HG02623 (cell line): ENCODE measurements at regions not wholly inside any gene's neighbourhood (a gene's known extent, or its start where the extent isn't known, plus 50 kb on each side); places are given as distances from the start of the nearest gene placed in this dataset.

Source experiments
- ATAC-seq: cut with Tn5 transposase; IDR thresholded peaks from one replicate; pipeline ENCODE4 v1.9.1; 2021; ENCODE audit warnings: moderate library complexity; ENCODE audit not compliant: unreplicated experiment

GRCh38 chr22:49115197-49115596, 712.5 kb downstream of the BRD1 start:
- no peak for ATAC-seq

DNA sequence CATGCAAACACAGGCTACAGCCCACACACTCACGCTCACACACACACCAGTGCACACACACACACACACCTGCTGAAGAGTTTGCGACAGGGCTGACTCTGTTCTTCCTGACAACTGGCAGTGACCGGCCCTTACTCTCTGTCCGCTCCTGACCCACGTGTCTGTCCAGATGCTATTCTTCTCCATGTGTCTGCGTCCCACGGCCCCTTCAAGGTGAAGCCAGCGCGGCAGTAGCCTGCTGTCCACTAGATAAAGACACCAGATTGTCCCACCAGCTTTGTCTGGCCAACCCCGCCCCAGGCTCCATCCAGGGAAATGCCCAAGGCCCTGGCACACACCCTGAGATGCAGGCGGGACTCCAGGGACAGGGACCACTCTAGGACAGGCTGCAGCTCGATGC, 713.9 kb downstream of the BRD1 start:
- ATAC-seq: no peak

DNA sequence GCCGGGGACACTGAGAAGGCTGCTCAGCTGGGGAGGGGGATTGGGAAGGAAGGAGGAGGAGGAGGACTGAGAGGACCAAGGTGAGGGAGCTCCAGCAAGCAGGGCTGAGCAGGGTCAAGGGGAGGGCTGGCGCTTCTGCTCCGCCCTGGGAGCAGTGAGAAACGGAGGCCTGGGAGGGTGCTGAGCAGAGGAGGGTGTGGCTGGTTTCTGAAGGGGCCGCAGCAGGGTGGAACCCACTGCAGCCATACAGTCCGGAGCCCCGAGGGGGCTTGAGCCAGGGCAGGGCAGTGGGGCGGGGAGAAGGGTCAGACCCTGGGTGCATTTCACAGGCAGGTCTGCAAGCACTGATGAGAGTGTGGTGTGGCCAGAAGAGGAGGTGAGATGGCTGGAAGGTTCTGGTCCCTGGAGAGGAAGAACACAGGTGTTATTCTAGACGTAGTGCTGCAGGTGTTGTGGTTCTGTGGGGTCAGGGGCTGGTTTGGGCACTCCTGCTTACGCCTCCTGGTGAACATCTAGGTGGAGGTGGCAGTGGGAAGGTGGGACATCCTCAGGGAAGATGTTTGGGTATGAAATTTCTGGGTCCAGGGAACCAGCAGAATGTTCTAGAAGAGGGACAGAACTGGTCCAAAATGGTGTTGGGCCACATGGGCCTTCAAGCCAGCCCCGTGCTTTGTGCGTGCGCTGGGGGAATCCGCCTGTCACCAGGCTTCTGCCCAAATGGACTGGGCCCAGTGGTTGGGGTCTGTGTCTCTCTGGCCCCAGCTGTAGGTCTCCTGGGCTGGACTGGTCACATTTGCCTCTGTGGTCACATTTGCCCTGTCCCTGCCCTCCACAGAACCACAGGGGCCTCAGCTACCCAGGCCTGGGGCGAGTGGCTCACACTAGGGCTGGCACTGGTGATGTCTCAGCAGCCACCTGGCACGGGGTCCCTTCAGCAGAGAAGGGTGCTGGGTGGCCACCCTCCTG, 714.7 kb downstream of the BRD1 start:
- ATAC-seq: no peak

- ATAC-seq: no peak
Measured at GRCh38 chr22:49112176-49112575, 715.5 kb downstream of the BRD1 start.

DNA sequence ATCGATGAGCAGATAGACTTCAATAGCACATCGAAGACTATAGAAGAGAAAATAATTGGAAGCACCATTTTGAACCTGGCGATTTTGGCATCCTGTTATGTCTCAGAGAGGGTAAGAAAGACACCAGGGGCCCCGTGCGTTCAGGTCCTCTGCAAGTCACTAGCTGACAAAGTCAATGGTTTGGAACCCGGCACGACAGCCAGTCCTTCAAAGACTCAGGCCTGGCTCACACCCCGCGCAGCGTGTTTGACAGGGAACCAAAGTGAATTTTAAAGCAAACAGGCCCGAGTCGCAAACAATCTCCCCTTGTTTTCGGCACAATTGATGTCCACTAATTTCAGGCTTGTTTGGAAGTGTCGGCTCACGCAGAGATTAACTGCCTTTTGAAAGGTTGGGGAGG, 716.6 kb downstream of the BRD1 start:
- ATAC-seq: no peak

DNA sequence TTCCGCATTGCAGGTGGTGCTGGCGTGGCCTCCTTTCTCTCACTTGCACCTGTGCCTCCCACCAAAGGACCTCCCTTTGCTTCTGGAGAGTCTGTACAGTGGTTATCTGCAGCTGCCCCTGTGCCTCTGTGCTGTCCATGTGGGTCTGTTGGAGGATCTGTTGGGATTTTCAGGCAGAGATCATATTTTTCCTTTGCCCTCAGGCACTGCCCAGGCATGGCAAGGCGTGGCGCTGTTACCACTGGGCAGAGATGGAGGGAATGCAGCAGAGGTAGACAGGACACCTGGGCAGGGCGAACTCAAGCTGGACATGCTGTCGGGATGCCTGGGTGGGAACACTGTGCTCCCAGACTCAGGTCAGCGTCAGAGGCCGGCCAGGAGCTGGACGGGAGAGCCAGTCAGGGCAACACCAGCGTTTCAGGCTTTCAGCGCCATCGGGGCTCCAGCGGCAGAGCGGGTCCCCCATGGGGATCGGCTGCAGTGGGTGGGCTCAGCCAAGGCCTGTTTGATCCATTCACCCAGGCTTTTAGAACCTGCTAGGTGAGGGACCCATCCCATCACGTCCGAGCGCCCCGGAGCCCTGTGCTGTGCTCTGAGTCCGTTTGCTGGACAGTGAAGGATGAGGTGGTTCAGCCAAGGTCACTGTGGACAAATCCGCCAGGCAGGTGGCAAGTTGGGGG, 718.9 kb downstream of the BRD1 start:
- no peak for ATAC-seq

DNA sequence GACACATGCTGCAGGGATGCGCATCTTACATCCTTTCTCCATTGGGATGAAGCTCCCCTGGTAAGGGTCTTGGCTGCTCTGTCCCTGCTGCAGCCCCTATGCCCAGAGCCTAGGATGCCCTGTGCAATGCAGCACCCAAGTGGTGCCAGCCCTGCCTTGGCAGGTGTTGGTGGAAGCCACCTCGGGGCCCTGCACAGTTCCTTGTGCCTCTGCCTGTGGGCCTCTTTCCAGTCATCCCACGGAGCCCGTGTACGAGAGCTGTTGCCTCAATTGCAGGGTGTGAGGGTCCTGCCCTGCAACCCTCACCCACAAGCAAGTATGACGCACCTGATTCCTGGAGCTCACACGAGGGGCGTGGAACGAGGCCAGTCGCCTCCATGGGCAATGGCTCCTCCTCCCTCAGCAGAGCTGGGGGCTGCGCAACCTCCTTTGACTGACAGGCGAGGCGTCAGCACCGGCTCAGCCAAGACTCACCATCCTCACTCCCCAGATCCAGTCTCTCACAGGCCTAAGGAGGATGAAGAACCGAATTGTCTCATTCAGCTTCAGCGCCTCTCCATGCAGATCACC, 719.6 kb downstream of the BRD1 start:
- ATAC-seq: no peak

- ATAC-seq: no peak
Measured at GRCh38 chr22:49107561-49107960, 720.1 kb downstream of the BRD1 start.

GRCh38 chr22:49106842-49107152, 720.9 kb downstream of the BRD1 start:
- no peak for ATAC-seq

DNA sequence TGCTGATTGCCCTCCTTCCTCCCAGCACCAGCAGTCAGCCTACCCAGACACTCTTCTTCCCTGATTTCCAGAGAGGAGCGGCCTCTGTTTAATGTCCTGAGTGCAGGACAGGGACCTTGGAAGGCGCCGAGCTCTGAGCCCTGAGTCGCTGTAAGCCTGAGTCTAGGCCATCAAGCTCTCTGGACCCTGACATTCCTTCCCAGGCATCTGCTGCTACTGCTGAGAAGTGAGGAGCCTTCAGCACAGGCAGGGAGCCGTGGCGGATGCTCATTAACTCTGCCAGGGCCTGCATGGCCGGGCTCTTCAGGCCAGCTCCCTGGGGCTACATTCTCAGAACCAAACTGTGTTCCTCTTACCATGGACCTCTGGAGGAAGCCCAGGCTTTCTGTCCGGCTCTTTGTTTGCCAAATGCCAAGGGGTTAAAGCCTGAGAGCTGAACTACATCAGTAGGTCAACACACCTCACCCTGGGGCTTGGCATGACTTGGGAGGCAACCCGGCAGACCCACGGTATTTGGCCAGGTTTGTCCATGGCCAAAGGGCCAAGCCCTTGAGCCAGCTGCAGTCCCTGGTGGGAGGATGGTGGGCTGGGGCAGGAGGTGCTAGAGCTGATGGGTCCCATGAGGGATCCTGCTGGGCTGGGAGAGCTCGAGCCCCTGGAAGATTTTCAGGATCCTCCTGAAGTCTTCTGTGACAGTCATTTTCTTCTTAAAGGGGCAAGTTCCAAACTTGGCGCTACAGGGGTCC, 721.4 kb downstream of the BRD1 start:
- no peak for ATAC-seq

- no peak for ATAC-seq
Measured at GRCh38 chr22:49104434-49104833, 723.2 kb downstream of the BRD1 start.

DNA sequence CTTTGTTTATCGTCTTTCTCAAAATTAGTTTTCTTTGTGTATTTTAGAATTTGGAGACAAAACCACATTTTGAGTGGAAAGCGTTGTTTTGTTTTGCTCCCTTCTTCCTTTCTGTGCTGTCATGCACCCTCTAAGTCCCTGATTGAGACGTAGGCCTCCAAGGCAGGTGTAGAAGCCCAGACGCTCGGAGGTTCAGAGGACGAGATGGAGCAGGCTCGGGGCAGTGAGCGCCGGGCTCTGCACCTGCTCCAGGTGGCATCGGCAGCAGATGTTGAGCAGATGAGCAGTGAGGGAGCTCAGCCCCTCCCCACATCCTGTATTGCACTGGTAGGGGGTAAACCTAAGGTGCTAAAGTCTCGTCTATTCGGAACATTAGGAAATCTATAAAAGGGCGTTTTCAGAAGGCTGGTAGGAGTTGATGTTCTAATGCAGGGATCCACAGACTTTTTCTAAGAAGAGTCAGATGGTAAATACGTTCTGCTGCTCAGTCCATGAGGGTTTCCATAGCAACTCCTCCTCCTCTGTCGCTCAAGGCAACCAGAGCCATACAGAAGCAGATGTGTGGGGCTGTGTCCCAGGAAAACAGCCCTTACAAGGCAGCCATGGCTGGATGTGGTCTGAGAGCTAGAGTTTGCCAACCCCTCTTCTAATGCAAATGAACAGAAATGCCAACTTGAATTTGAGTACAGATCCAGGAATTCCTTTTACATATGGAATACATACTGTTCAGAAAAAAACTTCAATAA, 724.2 kb downstream of the BRD1 start:
- no peak for ATAC-seq

DNA sequence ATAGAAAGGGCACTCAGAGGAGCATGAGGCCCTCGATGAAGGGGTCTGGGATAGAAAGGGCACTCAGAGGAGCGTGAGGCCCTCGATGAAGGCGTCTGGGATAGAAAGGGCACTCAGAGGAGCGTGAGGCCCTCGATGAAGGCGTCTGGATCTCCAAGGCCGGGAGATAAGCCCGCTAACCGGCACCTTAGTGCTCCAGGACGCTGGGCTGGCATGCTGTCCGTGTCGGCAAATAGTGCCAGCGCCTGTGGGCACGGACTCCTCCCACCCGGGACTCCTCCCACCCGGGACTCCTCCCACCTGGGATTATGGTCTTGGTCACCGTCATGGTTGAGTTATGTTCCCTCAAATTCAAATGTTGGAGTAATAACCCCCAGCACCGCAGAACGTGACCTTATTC, 725.3 kb downstream of the BRD1 start:
- ATAC-seq: no peak

GRCh38 chr22:49101873-49102272, 725.8 kb downstream of the BRD1 start:
- ATAC-seq: no peak

DNA sequence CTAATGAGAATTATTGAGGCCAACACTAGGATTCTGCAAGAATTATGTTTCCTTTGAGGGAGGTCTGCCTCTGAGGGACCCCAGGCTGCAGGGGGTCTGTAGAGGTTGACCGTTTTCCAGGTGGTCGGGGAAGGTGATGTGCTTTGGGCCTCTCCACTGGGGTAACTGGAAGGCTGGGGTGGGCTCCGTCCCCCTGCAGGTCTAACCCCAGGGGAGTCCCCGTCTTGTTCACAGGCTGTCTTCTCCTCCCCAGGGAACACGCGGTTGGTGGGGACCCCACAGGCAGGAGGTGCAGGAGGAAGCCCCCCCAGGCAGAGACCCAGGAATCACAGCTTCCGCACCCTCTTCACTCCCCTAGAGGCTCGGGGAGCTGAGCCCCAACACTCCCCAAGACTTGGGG, 726.4 kb downstream of the BRD1 start:
- no peak for ATAC-seq

- ATAC-seq: no peak
Measured at GRCh38 chr22:49100773-49101172, 726.9 kb downstream of the BRD1 start.

GRCh38 chr22:49100316-49100715, 727.4 kb downstream of the BRD1 start:
- no peak for ATAC-seq

DNA sequence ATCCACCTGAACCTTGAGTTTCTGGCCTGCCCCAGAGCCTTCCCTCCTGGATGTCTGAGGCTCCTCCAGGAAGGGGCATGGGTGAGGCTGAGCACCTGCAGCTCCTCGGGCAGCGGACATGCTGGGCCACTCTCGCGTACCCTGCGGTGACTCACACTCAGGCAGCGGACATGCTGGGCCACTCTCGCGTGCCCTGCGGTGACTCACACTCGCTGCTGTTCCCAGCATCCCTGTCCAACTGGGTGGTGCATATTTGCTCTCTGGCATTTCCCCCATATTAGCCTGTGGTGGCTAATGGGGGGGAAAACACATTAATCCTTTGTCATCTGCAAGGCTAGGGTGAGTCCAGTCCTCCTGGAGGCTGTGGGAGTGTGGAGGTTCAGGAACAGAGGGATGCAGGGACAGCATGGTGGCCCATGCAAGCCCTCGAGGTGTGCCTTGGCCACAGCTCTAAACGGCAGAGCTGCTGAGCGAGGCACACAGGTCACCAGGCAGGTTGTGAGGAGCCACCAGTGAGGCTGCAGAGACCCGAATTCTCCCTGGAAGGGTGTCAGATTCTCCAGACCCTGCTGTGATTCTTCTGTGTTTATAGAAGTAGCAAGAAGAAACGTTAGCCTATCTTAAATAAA, 728.1 kb downstream of the BRD1 start:
- no peak for ATAC-seq

DNA sequence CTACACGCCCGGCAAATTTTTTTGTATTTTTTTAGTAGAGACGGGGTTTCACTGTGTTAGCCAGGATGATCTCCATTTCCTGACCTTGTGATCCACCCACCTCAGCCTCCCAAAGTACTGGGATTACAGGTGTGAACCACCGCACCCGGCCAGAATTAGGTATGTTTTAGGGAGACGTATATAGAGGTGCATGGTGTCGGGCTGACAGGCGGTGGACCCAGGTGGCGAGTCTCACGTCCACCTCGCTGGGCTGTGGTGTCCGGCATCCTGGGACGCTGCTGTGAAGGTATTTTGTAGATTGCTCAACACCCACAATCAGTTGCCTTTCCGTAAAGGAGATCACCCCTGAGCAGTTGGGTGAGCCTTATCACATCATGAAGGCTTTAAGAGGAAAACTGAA, 728.6 kb downstream of the BRD1 start:
- ATAC-seq: no peak

DNA sequence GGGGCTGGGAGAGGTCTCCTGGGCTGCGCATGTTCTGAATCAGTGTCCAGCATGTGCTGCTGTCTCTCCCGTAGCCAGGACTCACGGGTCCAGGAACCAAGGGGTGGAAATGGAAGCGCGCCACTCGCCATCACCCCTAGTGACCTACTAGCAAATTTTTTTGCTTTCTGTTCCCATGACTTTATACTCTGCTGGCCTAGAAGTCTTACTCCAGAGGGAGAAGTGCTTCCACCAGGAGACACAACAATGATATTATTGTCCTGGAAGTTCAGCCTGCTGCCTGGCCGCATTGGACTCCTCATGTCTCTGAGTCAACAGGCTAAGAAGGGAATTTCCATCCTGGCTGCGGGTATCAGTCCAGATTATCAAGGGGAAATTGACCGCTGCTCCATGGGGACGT, 729.7 kb downstream of the BRD1 start:
- ATAC-seq: no peak
